Stimulated activated naive B cell treated with anti-CD40 and anti-IgM and Interleukin-4, amounts not matched to agents 10 μg/mL and 1 μg/mL and 100 μg/mL, for 72 hours (primary cell): ENCODE measurements at regions not wholly inside any gene's neighbourhood (a gene's known extent, or its start where the extent isn't known, plus 50 kb on each side); places are given as distances from the start of the nearest gene placed in this dataset.
"Not testable (repeated sequence)": the region's sequence is repeated elsewhere in the genome, so short reads cannot be mapped to it uniquely, and the experiment has no call there.

Source experiments
- ATAC-seq, 2 donors: fragments of 150-1000 bp; cut with Tn5 transposase; replicated peaks; 2 replicates each; pipeline ENCODE4 v1.10.0; 2021; ENCODE audit warnings: moderate library complexity in 1 of 2
- DNase-seq: peaks from one replicate; pipeline ENCODE4 v3.0.0; 2021
- H3K27ac Mint-ChIP-seq: one replicate; pipeline ENCODE4 v1.8.0; 2022; ENCODE audit warnings: mild to moderate bottlenecking, mixed read lengths
- H3K27me3 Mint-ChIP-seq, 2 donors: one replicate each; pipeline ENCODE4 v1.8.0; 2022; ENCODE audit warnings: mixed read lengths in 2 of 2
- H3K36me3 Mint-ChIP-seq, 2 donors: one replicate each; pipeline ENCODE4 v1.8.0; 2022; ENCODE audit warnings: mixed read lengths in 2 of 2, mild to moderate bottlenecking in 1 of 2
- H3K4me1 Mint-ChIP-seq, 2 donors: one replicate each; pipeline ENCODE4 v1.8.0; 2022; ENCODE audit warnings: mixed read lengths in 2 of 2, mild to moderate bottlenecking in 1 of 2
- H3K4me3 Mint-ChIP-seq, 2 donors: one replicate each; pipeline ENCODE4 v1.8.0; 2022; ENCODE audit warnings: mild to moderate bottlenecking in 2 of 2, mixed read lengths in 2 of 2, moderate library complexity in 1 of 2
- H3K9me3 Mint-ChIP-seq, 2 donors: one replicate each; pipeline ENCODE4 v1.8.0; 2022; ENCODE audit warnings: mixed read lengths in 2 of 2, mild to moderate bottlenecking in 1 of 2

GRCh38 chr6:51027283-51028065 lies 208.8 kb downstream of the TFAP2B start:
- no peaks in the 10 kb centered on the region for H3K9me3 Mint-ChIP-seq
- ATAC-seq (no peak), DNase-seq (no peak)
- H3K36me3 Mint-ChIP-seq = no peaks in the 10 kb centered on the region
- no peaks in the 10 kb centered on the region for H3K4me1 Mint-ChIP-seq
- H3K4me3 Mint-ChIP-seq = no peak overlapping the region
- no peak overlapping the region for H3K27ac Mint-ChIP-seq
- no peaks in the 10 kb centered on the region for H3K27me3 Mint-ChIP-seq

GRCh38 chr6:51028276-51028675 lies 209.6 kb downstream of the TFAP2B start:
- DNase-seq = no peak
- Mint-ChIP-seq H3K9me3 (peaks cover 0 to 1% of the 10 kb centered on the region in 2 donors), H3K4me1 (no peaks in the 10 kb centered on the region), H3K36me3 (no peaks in the 10 kb centered on the region), H3K4me3 (no peak overlapping the region), H3K27ac (no peak overlapping the region), H3K27me3 (no peaks in the 10 kb centered on the region)
- ATAC-seq = no peak

- Mint-ChIP-seq H3K27ac (no peak overlapping the region), H3K4me3 (no peak overlapping the region), H3K36me3 (no peaks in the 10 kb centered on the region), H3K27me3 (no peaks in the 10 kb centered on the region), H3K4me1 (no peaks in the 10 kb centered on the region), H3K9me3 (peaks cover 4% of the 10 kb centered on the region in 2 donors)
- no peak for DNase-seq
- no peak for ATAC-seq
Measured at GRCh38 chr6:51029561-51029960, 210.9 kb downstream of the TFAP2B start.

GRCh38 chr6:51045548-51045947 lies 226.9 kb downstream of the TFAP2B start:
- H3K9me3 Mint-ChIP-seq = no peaks in the 10 kb centered on the region
- no peak for DNase-seq
- H3K4me3 Mint-ChIP-seq = no peak overlapping the region
- H3K27me3 Mint-ChIP-seq = no peaks in the 10 kb centered on the region
- no peaks in the 10 kb centered on the region for H3K36me3 Mint-ChIP-seq
- H3K27ac Mint-ChIP-seq = no peak overlapping the region
- H3K4me1 Mint-ChIP-seq = no peaks in the 10 kb centered on the region
- no peak for ATAC-seq

GRCh38 chr6:51049288-51049982 lies 230.8 kb downstream of the TFAP2B start:
- no peak overlapping the region for H3K27ac Mint-ChIP-seq
- no peaks in the 10 kb centered on the region for H3K36me3 Mint-ChIP-seq
- ATAC-seq = no peak
- H3K4me3 Mint-ChIP-seq = no peak overlapping the region
- no peaks in the 10 kb centered on the region for H3K4me1 Mint-ChIP-seq
- peaks cover 0 to 1% of the 10 kb centered on the region in 2 donors for H3K9me3 Mint-ChIP-seq
- DNase-seq = no peak
- H3K27me3 Mint-ChIP-seq = no peaks in the 10 kb centered on the region

- Mint-ChIP-seq H3K4me1 (no peaks in the 10 kb centered on the region), H3K27me3 (no peaks in the 10 kb centered on the region), H3K27ac (no peak overlapping the region), H3K9me3 (peaks cover 0 to 1% of the 10 kb centered on the region in 2 donors), H3K36me3 (no peaks in the 10 kb centered on the region), H3K4me3 (no peak overlapping the region)
- DNase-seq = no peak
- ATAC-seq = no peak
Measured at GRCh38 chr6:51049983-51050877, 231.6 kb downstream of the TFAP2B start.

- DNase-seq, H3K9me3 Mint-ChIP-seq, H3K4me1 Mint-ChIP-seq, H3K4me3 Mint-ChIP-seq, H3K27me3 Mint-ChIP-seq, H3K27ac Mint-ChIP-seq, ATAC-seq, H3K36me3 Mint-ChIP-seq: not testable (repeated sequence)
Measured at GRCh38 chr6:51052716-51053115, 234.0 kb downstream of the TFAP2B start.

GRCh38 chr6:51055316-51055715 lies 236.6 kb downstream of the TFAP2B start:
- H3K4me3 Mint-ChIP-seq, H3K9me3 Mint-ChIP-seq, ATAC-seq: not testable (repeated sequence)

GRCh38 chr6:51057296-51057695 lies 238.6 kb downstream of the TFAP2B start:
- H3K27me3 Mint-ChIP-seq = no peaks in the 10 kb centered on the region
- no peak overlapping the region for H3K4me3 Mint-ChIP-seq
- H3K27ac Mint-ChIP-seq = no peak overlapping the region
- H3K4me1 Mint-ChIP-seq = no peaks in the 10 kb centered on the region
- H3K9me3 Mint-ChIP-seq = peaks cover 0 to 1% of the 10 kb centered on the region in 2 donors
- no peak for DNase-seq
- H3K36me3 Mint-ChIP-seq = no peaks in the 10 kb centered on the region
- no peak for ATAC-seq

More at GRCh38 chr6:51055316-51055715, 236.6 kb downstream of the TFAP2B start:
- not testable (repeated sequence) for H3K27ac Mint-ChIP-seq, H3K4me1 Mint-ChIP-seq, H3K27me3 Mint-ChIP-seq, DNase-seq, H3K36me3 Mint-ChIP-seq

GRCh38 chr6:51060262-51060762 lies 241.6 kb downstream of the TFAP2B start:
- Mint-ChIP-seq H3K27me3 (no peaks in the 10 kb centered on the region), H3K36me3 (no peaks in the 10 kb centered on the region), H3K4me1 (no peaks in the 10 kb centered on the region), H3K9me3 (no peaks in the 10 kb centered on the region), H3K27ac (no peak overlapping the region), H3K4me3 (no peak overlapping the region)
- ATAC-seq (no peak), DNase-seq (no peak)

- no peaks in the 10 kb centered on the region for H3K9me3 Mint-ChIP-seq
- no peak overlapping the region for H3K4me3 Mint-ChIP-seq
- DNase-seq (no peak), ATAC-seq (no peak)
- H3K27ac Mint-ChIP-seq = no peak overlapping the region
- no peaks in the 10 kb centered on the region for H3K27me3 Mint-ChIP-seq
- no peaks in the 10 kb centered on the region for H3K36me3 Mint-ChIP-seq
- H3K4me1 Mint-ChIP-seq = no peaks in the 10 kb centered on the region
Measured at GRCh38 chr6:51062166-51062722, 243.6 kb downstream of the TFAP2B start.

GRCh38 chr6:51077821-51078518 lies 259.3 kb downstream of the TFAP2B start:
- ATAC-seq (no peak), DNase-seq (no peak)
- peaks cover 0 to 5% of the 10 kb centered on the region in 2 donors for H3K27me3 Mint-ChIP-seq
- no peak overlapping the region for H3K27ac Mint-ChIP-seq
- H3K4me1 Mint-ChIP-seq = no peaks in the 10 kb centered on the region
- H3K4me3 Mint-ChIP-seq = no peak overlapping the region
- H3K9me3 Mint-ChIP-seq = peaks cover 7 to 12% of the 10 kb centered on the region in 2 donors
- H3K36me3 Mint-ChIP-seq = no peaks in the 10 kb centered on the region

- H3K9me3 Mint-ChIP-seq = peaks cover 6 to 8% of the 10 kb centered on the region in 2 donors
- no peaks in the 10 kb centered on the region for H3K4me1 Mint-ChIP-seq
Measured at GRCh38 chr6:51090343-51090742, 271.7 kb downstream of the TFAP2B start.

More at GRCh38 chr6:51090343-51090742, 271.7 kb downstream of the TFAP2B start:
- no peak for DNase-seq
- Mint-ChIP-seq H3K4me3 (no peak overlapping the region), H3K27ac (no peak overlapping the region), H3K27me3 (no peaks in the 10 kb centered on the region), H3K36me3 (no peaks in the 10 kb centered on the region)
- ATAC-seq = no peak
